Natural killer cell treated with Interleukin-12 subunit alpha and Interleukin-12 subunit beta and Interleukin-15 and Interleukin-18, amount 100 ng/mL, for 72 hours (primary cell): ENCODE measurements at regions not wholly inside any gene's neighbourhood (a gene's known extent, or its start where the extent isn't known, plus 50 kb on each side); places are given as distances from the start of the nearest gene placed in this dataset.
A peak's percentile ranks its signal among the peaks of the same experiment; 100 is the strongest.
"Not testable (repeated sequence)": the region's sequence is repeated elsewhere in the genome, so short reads cannot be mapped to it uniquely, and the experiment has no call there.

Source experiments
- ATAC-seq, 2 donors: fragments of 150-1000 bp; cut with Tn5 transposase in 1 of 2; sonication (Bioruptor Pico), chemical (Tn5 transposase) in 1 of 2; 2 replicates each; pipeline ENCODE4 v1.10.0; 2021
- DNase-seq: peaks from one replicate; pipeline ENCODE4 v3.0.0; 2022; ENCODE audit warnings: low spot score
- H3K27ac Mint-ChIP-seq, 2 donors: 1 replicate in 1 of 2; 2 replicates in 1 of 2; pipeline ENCODE4 v1.8.0; 2022; ENCODE audit warnings: mixed read lengths in 2 of 2, mild to moderate bottlenecking in 1 of 2, moderate library complexity in 1 of 2
- H3K27me3 Mint-ChIP-seq, 2 donors: 1 replicate in 1 of 2; 2 replicates in 1 of 2; pipeline ENCODE4 v1.8.0; 2022; ENCODE audit warnings: mixed read lengths in 2 of 2
- H3K36me3 Mint-ChIP-seq: one replicate; pipeline ENCODE4 v1.8.0; 2022; ENCODE audit warnings: mixed read lengths
- H3K4me1 Mint-ChIP-seq, 2 donors: 1 replicate in 1 of 2; 2 replicates in 1 of 2; pipeline ENCODE4 v1.8.0; 2022; ENCODE audit warnings: low read depth in 2 of 2, mixed read lengths in 2 of 2, mild to moderate bottlenecking in 1 of 2
- H3K4me3 Mint-ChIP-seq: one replicate; pipeline ENCODE4 v1.8.0; 2022; ENCODE audit warnings: mixed read lengths
- H3K9me3 Mint-ChIP-seq: 2 replicates; pipeline ENCODE4 v1.8.0; 2022; ENCODE audit warnings: mixed read lengths

DNA sequence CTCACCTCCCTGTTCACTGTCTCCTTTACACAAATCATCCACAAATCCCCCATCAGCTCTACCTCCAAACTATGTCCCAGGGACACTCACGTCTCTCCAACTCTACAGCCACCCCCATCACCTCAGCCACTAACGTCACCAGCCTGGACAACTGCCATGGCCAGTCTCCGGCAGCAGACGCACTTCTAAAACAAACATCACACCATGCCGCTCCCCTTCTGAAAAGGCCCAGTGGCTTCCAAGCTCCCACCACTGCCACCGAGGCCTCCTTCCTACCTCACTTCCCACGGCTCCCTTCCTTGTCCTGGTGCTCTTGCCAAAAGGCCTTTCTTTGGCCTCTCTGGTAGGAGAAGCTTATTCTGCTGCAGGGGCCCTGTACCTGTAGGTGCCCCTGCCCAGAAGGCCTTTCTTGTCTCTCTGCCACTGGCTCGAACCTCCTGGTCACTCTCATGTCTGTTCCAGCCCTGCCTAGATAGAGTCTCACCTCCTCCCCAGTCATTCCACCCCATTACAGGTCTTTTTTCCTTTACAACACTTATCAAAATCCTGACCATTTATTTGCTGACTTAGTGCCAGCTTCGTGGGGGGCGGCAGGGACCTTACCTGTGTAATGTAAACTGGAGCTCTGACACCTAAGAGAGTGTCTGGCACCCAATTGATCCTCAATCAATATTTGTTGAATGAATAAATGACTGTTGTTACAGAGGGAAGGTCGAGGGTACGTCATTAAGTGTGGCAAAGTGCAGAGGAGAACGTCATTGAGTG, 304.2 kb downstream of the GOLGA6L6 start:
- not testable (repeated sequence) for H3K27me3 Mint-ChIP-seq, H3K9me3 Mint-ChIP-seq, H3K36me3 Mint-ChIP-seq, H3K4me1 Mint-ChIP-seq, H3K4me3 Mint-ChIP-seq, DNase-seq, ATAC-seq, H3K27ac Mint-ChIP-seq

DNA sequence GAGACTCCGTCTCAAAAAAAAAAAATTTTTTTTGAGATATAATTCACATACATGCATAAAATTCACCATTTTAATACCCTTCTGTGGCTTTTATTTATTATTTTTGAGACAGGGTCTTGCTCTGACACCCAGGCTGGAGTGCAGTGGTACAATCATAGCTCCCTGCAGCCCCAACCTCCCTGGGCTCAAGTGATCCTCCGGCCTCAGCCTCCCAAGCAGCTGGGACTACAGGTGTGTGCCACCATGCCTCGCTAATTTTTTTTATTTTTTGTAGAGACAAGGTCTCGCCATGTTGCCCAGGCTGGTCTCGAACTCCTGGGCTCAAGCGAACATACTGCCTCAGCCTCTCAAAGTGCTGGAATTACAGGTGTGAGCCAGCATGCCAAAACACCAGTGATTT, 305.9 kb downstream of the GOLGA6L6 start:
- H3K4me1 Mint-ChIP-seq, H3K27ac Mint-ChIP-seq, H3K9me3 Mint-ChIP-seq, H3K36me3 Mint-ChIP-seq, H3K4me3 Mint-ChIP-seq, H3K27me3 Mint-ChIP-seq, DNase-seq, ATAC-seq: not testable (repeated sequence)

DNA sequence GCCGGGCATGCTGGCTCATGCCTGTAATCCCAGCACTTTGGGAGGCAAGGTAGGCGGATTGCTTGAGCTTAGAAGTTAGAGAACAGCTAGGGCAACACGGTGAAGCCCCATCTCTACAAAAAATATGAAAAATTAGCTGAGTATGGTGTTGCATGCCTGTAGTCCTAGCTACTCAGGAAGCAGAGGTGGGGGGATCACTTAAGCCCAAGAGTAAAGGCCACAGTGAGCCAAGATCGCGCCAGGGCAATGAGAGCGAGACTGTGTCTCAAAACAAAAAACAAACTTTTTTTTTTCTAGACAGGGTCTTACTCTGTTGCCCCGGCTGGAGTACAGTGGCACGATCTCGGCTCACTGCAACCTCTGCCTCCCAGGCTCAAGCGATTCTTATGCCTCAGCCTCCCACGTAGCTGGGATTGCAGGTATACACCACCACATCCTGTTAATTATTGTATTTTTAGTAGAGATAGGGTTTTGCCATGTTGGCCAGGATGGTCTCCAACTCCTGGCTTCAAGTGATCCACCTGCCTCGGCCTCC, 307.5 kb downstream of the GOLGA6L6 start:
- DNase-seq, H3K27me3 Mint-ChIP-seq, ATAC-seq, H3K9me3 Mint-ChIP-seq, H3K4me3 Mint-ChIP-seq, H3K4me1 Mint-ChIP-seq, H3K27ac Mint-ChIP-seq, H3K36me3 Mint-ChIP-seq: not testable (repeated sequence)

DNA sequence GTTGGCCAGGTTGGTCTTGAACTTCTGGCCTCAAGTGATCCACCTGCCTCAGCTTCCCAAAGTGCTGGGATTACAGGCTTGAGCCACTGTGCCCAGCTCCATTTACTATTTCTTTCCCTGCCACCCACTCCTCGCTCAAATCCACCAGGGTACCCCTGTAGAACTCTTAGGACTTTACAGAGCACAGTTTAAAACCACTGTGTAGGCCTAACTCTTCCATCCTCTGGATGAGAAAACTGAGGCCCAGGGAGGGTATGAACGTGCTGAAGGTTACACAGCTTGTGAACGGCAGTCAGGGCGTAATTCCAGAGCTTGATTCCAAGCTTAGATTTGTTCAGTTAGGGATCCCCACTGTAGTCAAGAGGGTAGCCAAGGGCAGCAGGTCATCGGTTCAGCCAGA, 309.1 kb downstream of the GOLGA6L6 start:
- peak in 1 of 2 donors; percentile 21 for ATAC-seq
- not testable (repeated sequence) for H3K4me1 Mint-ChIP-seq, H3K27me3 Mint-ChIP-seq, H3K36me3 Mint-ChIP-seq, H3K4me3 Mint-ChIP-seq, H3K9me3 Mint-ChIP-seq, H3K27ac Mint-ChIP-seq, DNase-seq

DNA sequence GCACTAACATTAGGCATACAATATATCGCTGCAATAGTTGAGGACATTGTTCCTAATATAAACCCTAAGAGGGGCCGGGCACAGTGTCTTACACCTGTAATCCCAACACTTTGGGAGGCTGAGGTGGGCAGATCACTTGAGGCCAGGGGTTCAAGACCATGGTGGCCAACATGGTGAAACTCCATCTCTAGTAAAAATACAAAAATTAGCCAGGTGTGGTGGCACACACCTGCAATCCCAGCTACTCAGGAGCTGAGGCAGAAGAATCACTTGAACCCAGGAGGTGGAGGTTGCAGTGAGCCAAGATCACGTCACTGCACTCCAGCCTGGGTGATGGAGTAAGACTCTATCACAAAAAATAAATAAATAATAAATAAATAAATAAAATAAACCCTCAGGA, 310.9 kb downstream of the GOLGA6L6 start:
- ATAC-seq, H3K27me3 Mint-ChIP-seq, H3K36me3 Mint-ChIP-seq, H3K27ac Mint-ChIP-seq, DNase-seq, H3K4me1 Mint-ChIP-seq, H3K4me3 Mint-ChIP-seq, H3K9me3 Mint-ChIP-seq: not testable (repeated sequence)

DNA sequence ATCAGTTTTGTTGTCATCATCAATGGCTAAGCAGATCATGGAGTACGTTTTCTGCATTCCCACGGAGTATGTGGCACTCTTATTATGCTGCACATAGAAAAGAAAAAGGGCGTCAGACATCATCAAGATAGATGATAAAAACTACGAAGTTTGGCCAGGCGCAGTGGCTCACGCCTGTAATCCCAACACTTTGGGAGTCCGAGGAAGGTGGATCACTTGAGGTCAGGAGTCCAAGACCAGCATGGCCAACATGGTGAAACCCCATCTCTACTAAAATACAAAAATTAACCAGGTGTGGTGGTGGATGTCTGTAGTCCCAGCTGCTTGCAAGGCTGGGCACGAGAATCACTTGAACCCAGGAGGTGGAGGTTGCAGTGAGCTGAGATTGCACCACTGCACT, 312.8 kb downstream of the GOLGA6L6 start:
- not testable (repeated sequence) for H3K4me3 Mint-ChIP-seq, H3K4me1 Mint-ChIP-seq, H3K9me3 Mint-ChIP-seq, DNase-seq, ATAC-seq, H3K27me3 Mint-ChIP-seq, H3K36me3 Mint-ChIP-seq, H3K27ac Mint-ChIP-seq

DNA sequence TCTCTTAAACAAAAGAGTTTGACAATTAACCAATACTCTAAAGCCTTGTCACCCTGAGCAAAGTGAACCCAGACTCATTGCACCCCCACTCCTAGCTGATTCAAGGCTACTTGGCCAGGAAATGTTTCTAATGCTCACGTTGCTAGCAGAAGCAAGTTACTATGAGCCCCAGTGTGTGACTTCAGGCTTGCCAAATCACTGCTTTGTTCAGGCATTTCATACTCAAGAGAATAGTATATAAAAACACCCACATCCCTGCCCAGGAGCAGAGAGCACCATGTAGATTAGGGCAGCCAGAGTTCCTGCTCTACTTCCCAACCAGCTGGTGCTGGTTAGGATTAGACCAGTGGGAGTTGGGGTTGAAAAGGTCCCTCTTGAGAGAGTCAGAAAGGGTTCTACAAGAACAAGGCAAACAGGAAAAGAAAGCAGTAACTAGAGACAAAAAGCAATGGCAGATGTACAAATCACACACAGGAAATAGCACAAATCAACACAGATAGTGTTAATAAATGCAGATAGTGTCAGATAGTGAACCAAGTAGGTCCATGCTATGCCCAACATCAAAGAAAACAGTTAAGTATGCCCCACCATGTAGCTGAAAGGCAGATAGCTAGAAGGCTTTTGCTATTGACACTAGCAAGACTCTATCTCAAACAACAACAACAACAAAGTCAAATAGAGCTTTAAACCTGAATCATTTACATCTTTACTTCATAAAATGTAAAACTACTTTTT, 314.3 kb downstream of the GOLGA6L6 start:
- not testable (repeated sequence) for H3K4me1 Mint-ChIP-seq, H3K36me3 Mint-ChIP-seq, ATAC-seq, DNase-seq, H3K27me3 Mint-ChIP-seq, H3K27ac Mint-ChIP-seq, H3K9me3 Mint-ChIP-seq, H3K4me3 Mint-ChIP-seq

DNA sequence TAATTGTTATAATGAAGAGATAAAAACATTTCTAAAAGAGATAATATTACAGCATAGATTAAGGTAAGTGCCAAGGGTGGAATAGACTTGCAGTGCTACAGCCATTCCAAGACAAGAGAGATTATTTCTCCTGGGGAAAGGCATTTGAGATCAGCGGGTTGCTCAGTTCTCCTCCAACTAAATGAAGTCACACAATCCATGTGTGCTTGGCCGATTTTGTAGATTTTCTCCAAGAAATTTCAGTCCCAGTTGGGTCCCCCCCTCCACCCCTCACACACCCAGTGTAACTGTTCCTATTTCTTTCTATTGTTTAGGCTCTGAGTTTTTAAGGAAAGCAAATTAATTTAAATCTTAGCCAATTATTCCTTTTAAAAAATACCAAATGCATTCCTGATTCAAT, 315.1 kb downstream of the GOLGA6L6 start:
- not testable (repeated sequence) for H3K4me1 Mint-ChIP-seq, DNase-seq, H3K4me3 Mint-ChIP-seq, H3K9me3 Mint-ChIP-seq, ATAC-seq, H3K27ac Mint-ChIP-seq, H3K27me3 Mint-ChIP-seq, H3K36me3 Mint-ChIP-seq

DNA sequence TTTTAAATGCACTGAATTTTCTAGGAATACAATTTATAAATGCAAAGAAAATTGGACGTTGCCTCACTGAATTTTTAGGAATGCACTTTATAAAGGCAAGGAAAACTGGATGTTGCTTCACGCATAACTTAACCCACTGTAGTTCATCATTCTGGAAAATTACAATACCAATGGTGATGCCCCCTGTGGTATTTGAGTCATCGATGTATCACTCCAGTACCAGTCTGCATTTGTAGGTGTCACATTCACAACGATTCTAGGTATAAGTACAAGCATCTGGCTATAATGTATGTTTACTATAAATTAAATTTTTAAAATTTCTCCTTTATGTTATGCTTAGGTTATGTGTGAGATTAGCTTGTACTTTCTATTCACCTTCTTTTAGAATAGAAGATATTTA, 320.5 kb downstream of the GOLGA6L6 start:
- not testable (repeated sequence) for H3K4me1 Mint-ChIP-seq, H3K27me3 Mint-ChIP-seq, ATAC-seq, DNase-seq, H3K27ac Mint-ChIP-seq, H3K9me3 Mint-ChIP-seq, H3K36me3 Mint-ChIP-seq, H3K4me3 Mint-ChIP-seq

DNA sequence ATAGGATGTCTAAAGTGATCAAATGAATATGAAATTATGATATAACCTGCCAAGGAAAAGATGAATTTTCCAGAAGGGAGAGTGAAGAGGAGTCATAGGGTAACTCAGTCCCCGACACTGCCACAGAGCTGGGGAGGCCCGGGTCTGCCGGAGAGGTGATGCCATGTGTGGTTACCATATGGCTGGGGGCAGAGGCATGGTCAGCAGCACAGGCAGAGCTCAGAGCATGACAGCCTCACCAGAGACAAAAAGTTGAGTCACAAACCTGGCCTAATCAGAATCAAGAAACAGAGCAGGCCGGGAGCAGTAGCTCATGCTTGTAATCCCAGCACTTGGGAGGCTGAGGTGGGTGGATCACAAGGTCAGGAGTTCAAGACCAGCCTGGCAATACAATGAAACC, 322.4 kb downstream of the GOLGA6L6 start:
- H3K27ac Mint-ChIP-seq, H3K27me3 Mint-ChIP-seq, H3K4me1 Mint-ChIP-seq, H3K9me3 Mint-ChIP-seq, DNase-seq, H3K36me3 Mint-ChIP-seq, H3K4me3 Mint-ChIP-seq, ATAC-seq: not testable (repeated sequence)

DNA sequence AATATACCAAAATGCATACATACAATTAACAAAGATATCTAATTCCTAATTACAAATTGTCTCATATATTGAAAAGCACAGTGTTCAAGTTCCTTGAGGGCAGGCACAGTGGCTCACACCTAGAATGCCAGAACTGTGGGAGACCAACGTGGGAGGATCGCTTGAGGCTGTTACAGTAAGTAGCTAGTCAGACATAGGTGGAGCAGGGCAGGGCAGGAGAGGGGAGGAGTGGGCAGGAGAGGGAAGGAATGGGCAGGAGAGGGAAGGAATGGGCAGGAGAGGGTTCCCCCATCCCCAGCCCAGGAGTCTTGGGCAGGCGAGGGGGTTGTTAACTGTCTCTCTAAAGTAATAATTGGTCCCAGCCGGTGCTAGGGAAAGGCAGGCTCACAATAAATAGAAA, 325.9 kb downstream of the GOLGA6L6 start:
- H3K27me3 Mint-ChIP-seq, H3K36me3 Mint-ChIP-seq, H3K4me1 Mint-ChIP-seq, H3K27ac Mint-ChIP-seq, DNase-seq, H3K9me3 Mint-ChIP-seq, ATAC-seq, H3K4me3 Mint-ChIP-seq: not testable (repeated sequence)

DNA sequence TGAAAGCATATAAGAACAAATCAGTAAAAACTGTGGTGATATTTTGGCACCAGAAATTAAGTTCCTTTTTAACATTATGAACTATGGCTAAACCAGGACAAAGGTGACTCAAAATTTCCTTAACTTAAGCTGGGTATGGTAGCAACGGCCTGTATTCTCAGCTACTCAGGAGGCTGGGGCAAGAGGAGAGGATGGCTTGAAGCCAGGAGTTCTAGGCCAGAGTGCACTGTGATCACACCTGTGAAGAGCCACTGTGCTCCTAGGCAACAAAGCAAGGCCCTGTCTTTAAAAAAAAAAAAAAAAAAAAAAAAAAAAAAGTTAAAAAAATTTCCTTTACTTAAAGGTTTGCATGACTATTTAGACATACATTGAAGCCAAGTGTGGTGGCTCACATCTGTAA, 327.5 kb downstream of the GOLGA6L6 start:
- not testable (repeated sequence) for H3K27ac Mint-ChIP-seq, H3K36me3 Mint-ChIP-seq, DNase-seq, H3K9me3 Mint-ChIP-seq, ATAC-seq, H3K27me3 Mint-ChIP-seq, H3K4me1 Mint-ChIP-seq, H3K4me3 Mint-ChIP-seq

DNA sequence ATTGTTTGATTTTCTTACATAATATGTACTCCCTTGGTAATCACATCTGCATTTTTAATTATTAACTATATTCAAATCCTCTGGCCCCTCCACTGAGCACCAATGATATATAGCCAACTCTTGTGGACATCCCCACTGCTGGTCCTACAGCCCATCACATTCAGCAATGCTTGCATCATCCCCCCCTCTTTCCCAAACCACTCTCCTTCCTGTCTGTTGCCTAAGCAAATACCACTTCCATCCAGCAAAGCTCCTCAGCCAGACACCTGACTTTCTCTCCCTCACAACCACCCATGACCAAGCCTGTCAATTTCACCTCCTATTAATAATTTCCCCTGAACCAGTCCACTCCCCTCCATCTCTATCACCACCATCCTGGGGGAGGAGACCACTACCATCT, 330.1 kb downstream of the GOLGA6L6 start:
- not testable (repeated sequence) for H3K36me3 Mint-ChIP-seq, H3K4me3 Mint-ChIP-seq, DNase-seq, H3K9me3 Mint-ChIP-seq, H3K27ac Mint-ChIP-seq, H3K27me3 Mint-ChIP-seq, H3K4me1 Mint-ChIP-seq
- ATAC-seq = peak in 1 of 2 donors; percentile 45

DNA sequence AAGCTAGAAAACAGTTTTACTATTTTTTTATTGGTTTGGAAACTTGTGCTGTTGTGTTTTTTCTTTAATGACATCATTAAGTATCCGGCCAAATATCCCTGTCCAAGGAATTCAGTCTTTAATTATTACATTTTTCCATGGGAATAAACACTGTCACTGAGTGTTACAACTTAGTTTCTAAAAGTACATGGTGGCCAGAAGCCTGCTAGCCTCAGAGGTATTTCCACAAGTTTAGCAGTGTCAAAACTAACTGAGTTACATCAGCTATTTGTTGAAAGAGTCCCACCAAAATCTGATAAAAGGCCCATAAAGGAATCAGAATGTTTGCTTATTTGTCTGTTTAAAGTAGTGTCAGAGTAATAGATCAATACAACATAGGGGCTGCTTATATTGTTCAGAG, 331.6 kb downstream of the GOLGA6L6 start:
- H3K4me1 Mint-ChIP-seq = not testable (repeated sequence)

More for the DNA sequence above, 331.6 kb downstream of the GOLGA6L6 start:
- not testable (repeated sequence) for DNase-seq, H3K9me3 Mint-ChIP-seq, H3K27ac Mint-ChIP-seq, H3K27me3 Mint-ChIP-seq, ATAC-seq, H3K36me3 Mint-ChIP-seq, H3K4me3 Mint-ChIP-seq
